Activated CD8-positive, alpha-beta T cell treated with anti-CD3 and anti-CD28 coated beads for 36 hours (primary cell): ENCODE measurements at regions not wholly inside any gene's neighbourhood (a gene's known extent, or its start where the extent isn't known, plus 50 kb on each side); places are given as distances from the start of the nearest gene placed in this dataset.

Experiments
- ATAC-seq: fragments of 200-7000 bp; cut with Tn5 transposase; one replicate; pipeline ENCODE4 v1.10.0; 2021; ENCODE audit warnings: mild to moderate bottlenecking, moderate library complexity
- CTCF ChIA-PET: fragments of 350-600 bp; sonication (Branson Sonifier 250); formaldehyde crosslinking; loops from one replicate; lab custom pipeline; 2021; ENCODE audit warnings: antibody characterized with exemption; lab: Charles Lee
- POLR2A ChIA-PET: fragments of 350-600 bp; sonication (Branson Sonifier 250); formaldehyde crosslinking; loops from one replicate; lab custom pipeline; 2021; ENCODE audit warnings: antibody characterized with exemption; lab: Charles Lee
- DNase-seq: peaks from one replicate; pipeline ENCODE4 v3.0.0-alpha.2; 2020
- H3K27ac Mint-ChIP-seq: one replicate; pipeline ENCODE4 v1.8.0; 2021; ENCODE audit warnings: mild to moderate bottlenecking, mixed read lengths
- H3K27me3 Mint-ChIP-seq: one replicate; pipeline ENCODE4 v1.8.0; 2021; ENCODE audit warnings: mixed read lengths
- H3K36me3 Mint-ChIP-seq: one replicate; pipeline ENCODE4 v1.8.0; 2021; ENCODE audit warnings: low read depth, mixed read lengths
- H3K4me1 Mint-ChIP-seq: one replicate; pipeline ENCODE4 v1.8.0; 2021; ENCODE audit warnings: low read depth, mixed read lengths
- H3K4me3 Mint-ChIP-seq: one replicate; pipeline ENCODE4 v1.8.0; 2021; ENCODE audit warnings: mild to moderate bottlenecking, moderate library complexity, mixed read lengths
- H3K9me3 Mint-ChIP-seq: one replicate; pipeline ENCODE4 v1.8.0; 2021; ENCODE audit warnings: mixed read lengths
- intact Hi-C: fragments of 100-400 bp; cut with micrococcal nuclease; formaldehyde crosslinking; loops from one replicate; pipeline ENCODE4 v1.10.0; 2022
- TF ChIP-seq, protein P1 (sequence below): fragments of 200-600 bp; IDR thresholded peaks from one replicate; pipeline ENCODE4 v1.8.0; 2022; ENCODE audit warnings: antibody characterized with exemption, mild to moderate bottlenecking

DNA sequence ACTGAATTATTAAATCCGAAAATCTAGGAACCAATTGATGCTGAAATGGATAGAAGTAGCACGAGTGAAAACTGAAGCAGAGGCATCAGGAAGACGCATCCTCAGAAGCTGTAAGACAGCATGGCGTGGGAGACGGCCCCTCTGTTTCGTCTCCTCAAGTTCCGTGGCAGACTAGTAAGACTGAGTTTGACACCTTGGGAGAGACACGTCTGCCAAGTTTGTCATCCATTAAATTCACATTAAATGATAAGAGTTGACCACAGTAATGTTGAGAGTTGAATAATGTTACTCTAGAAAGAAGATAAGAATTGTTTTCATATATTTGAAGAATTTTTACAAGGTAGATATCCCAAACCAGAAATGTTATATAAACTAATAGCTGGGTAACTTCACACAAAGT is 736.1 kb upstream of the FRG1 start:
- POLR2A ChIA-PET = no interaction called here
- no peak for DNase-seq
- TF ChIP-seq, protein P1, sequence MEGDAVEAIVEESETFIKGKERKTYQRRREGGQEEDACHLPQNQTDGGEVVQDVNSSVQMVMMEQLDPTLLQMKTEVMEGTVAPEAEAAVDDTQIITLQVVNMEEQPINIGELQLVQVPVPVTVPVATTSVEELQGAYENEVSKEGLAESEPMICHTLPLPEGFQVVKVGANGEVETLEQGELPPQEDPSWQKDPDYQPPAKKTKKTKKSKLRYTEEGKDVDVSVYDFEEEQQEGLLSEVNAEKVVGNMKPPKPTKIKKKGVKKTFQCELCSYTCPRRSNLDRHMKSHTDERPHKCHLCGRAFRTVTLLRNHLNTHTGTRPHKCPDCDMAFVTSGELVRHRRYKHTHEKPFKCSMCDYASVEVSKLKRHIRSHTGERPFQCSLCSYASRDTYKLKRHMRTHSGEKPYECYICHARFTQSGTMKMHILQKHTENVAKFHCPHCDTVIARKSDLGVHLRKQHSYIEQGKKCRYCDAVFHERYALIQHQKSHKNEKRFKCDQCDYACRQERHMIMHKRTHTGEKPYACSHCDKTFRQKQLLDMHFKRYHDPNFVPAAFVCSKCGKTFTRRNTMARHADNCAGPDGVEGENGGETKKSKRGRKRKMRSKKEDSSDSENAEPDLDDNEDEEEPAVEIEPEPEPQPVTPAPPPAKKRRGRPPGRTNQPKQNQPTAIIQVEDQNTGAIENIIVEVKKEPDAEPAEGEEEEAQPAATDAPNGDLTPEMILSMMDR = no peak
- Mint-ChIP-seq H3K36me3 (no peaks in the 10 kb centered on the region), H3K9me3 (peaks cover 4% of the 10 kb centered on the region), H3K27me3 (no peaks in the 10 kb centered on the region), H3K4me1 (peaks cover 4% of the 10 kb centered on the region), H3K27ac (no peak overlapping the region), H3K4me3 (no peak overlapping the region)
- intact Hi-C loops = loop anchor here (5.0 kb wide), 1 partner anchor 1597 kb away; no protein-coding TSS in a partner anchor
- CTCF ChIA-PET = no interaction called here
- no peak for ATAC-seq

- Mint-ChIP-seq H3K4me1 (peaks cover 4% of the 10 kb centered on the region), H3K36me3 (no peaks in the 10 kb centered on the region), H3K27me3 (no peaks in the 10 kb centered on the region), H3K4me3 (no peak overlapping the region), H3K27ac (no peak overlapping the region), H3K9me3 (peaks cover 4% of the 10 kb centered on the region)
- intact Hi-C loops = no loop called here
- no peak for DNase-seq
- ChIA-PET POLR2A (no interaction called here), CTCF (no interaction called here)
- TF ChIP-seq, protein P1 = no peak
- ATAC-seq = no peak
These were observed 733.7 kb upstream of the FRG1 start for GRCh38 chr4:189206953-189207352.

GRCh38 chr4:189207872-189208271 is 732.8 kb upstream of the FRG1 start:
- TF ChIP-seq, protein P1 = no peak
- H3K27me3 Mint-ChIP-seq = no peaks in the 10 kb centered on the region
- no peak overlapping the region for H3K27ac Mint-ChIP-seq
- DNase-seq (no peak), ATAC-seq (no peak)
- H3K4me1 Mint-ChIP-seq = no peaks in the 10 kb centered on the region
- H3K9me3 Mint-ChIP-seq = peaks cover 2% of the 10 kb centered on the region
- no peaks in the 10 kb centered on the region for H3K36me3 Mint-ChIP-seq
- intact Hi-C loops = no loop called here
- POLR2A ChIA-PET = no interaction called here
- CTCF ChIA-PET = no interaction called here
- H3K4me3 Mint-ChIP-seq = no peak overlapping the region

- H3K27ac Mint-ChIP-seq = no peak overlapping the region
- no peaks in the 10 kb centered on the region for H3K4me1 Mint-ChIP-seq
- no peak for DNase-seq
- H3K36me3 Mint-ChIP-seq = no peaks in the 10 kb centered on the region
- H3K9me3 Mint-ChIP-seq = peaks cover 4% of the 10 kb centered on the region
- no peak overlapping the region for H3K4me3 Mint-ChIP-seq
- no peak for ATAC-seq
- CTCF ChIA-PET = no interaction called here
- intact Hi-C loops = no loop called here
- H3K27me3 Mint-ChIP-seq = no peaks in the 10 kb centered on the region
- TF ChIP-seq, protein P1 = no peak
- POLR2A ChIA-PET = no interaction called here
These were observed 725.1 kb upstream of the FRG1 start for GRCh38 chr4:189215574-189215973.

DNA sequence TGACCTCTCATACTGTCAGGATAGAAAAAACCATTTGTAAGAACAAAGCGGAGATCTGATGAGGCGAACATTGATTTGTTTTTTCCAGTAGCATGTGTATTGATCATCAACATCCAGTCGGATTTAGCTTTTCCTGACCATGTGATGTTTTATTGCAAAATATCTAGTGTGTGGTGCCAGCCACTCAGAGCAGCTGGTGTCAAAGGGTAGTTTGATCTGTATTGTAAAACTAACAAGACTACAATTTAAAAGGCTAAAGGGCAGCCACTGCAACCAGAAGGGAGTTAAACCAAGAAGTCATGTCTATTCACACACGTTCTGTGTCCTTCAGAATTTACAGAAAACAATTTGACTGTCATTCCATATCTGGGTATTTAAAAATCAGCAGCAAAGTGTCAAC is 719.0 kb upstream of the FRG1 start:
- no peaks in the 10 kb centered on the region for H3K27me3 Mint-ChIP-seq
- ATAC-seq (no peak), DNase-seq (no peak)
- ChIA-PET POLR2A (no interaction called here), CTCF (no interaction called here)
- H3K9me3 Mint-ChIP-seq = peaks cover 2% of the 10 kb centered on the region
- H3K4me1 Mint-ChIP-seq = no peaks in the 10 kb centered on the region
- H3K27ac Mint-ChIP-seq = no peak overlapping the region
- H3K4me3 Mint-ChIP-seq = no peak overlapping the region
- intact Hi-C loops = no loop called here
- TF ChIP-seq, protein P1 = no peak
- H3K36me3 Mint-ChIP-seq = no peaks in the 10 kb centered on the region
